Mesothelial cell of epicardium (in vitro differentiated cells): ENCODE measurements at regions not wholly inside any gene's neighbourhood (a gene's known extent, or its start where the extent isn't known, plus 50 kb on each side); places are given as distances from the start of the nearest gene placed in this dataset.

Experiments used
- DNase-seq, 2 experiments: peaks; one replicate each; pipeline ENCODE4 v3.0.0; 2021; ENCODE audit warnings: low spot score in 2 of 2; ENCODE audit not compliant: unreplicated experiment in 2 of 2
- H3K27ac Mint-ChIP-seq: 2 replicates; pipeline ENCODE4 v1.8.0; 2021; ENCODE audit warnings: mixed read lengths
- H3K27me3 Mint-ChIP-seq: 2 replicates; pipeline ENCODE4 v1.8.0; 2021; ENCODE audit warnings: low read depth, mixed read lengths
- H3K36me3 Mint-ChIP-seq: 2 replicates; pipeline ENCODE4 v1.8.0; 2021; ENCODE audit warnings: mixed read lengths
- H3K4me1 Mint-ChIP-seq: 2 replicates; pipeline ENCODE4 v1.8.0; 2021; ENCODE audit warnings: mixed read lengths
- H3K4me3 Mint-ChIP-seq: 2 replicates; pipeline ENCODE4 v1.8.0; 2021; ENCODE audit warnings: mild to moderate bottlenecking, moderate library complexity, mixed read lengths
- H3K9me3 Mint-ChIP-seq: 2 replicates; pipeline ENCODE4 v1.8.0; 2021; ENCODE audit warnings: mixed read lengths
- TF ChIP-seq, protein P1 (sequence below): fragments of 200-600 bp; sonication (generic); IDR thresholded peaks from one replicate; pipeline ENCODE4 v1.5.0; 2021; ENCODE audit warnings: antibody characterized with exemption; ENCODE audit not compliant: unreplicated experiment

DNA sequence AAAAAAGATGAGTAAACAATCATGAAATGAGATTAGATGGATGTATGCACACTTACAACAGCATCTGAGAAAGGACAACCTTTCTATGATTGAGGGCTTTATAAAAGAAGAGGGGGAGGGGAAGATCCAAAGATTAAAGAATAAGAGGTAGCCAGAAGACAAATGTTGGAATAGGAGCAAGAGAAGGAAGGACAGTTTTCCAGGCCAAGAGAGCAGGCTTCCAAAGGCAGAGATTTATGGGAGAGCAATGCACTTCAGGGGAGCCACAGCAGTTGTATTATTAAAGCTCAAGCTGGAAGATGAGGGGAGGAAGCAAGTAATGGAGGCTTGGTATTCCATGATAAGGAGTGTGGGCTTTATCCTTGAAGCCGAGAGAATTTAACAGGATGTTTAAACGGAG is 110.3 kb upstream of the PTPN13 start:
- Mint-ChIP-seq H3K4me3 (no peak overlapping the region), H3K27ac (no peak overlapping the region), H3K4me1 (peaks cover 34% of the 10 kb centered on the region)

DNA sequence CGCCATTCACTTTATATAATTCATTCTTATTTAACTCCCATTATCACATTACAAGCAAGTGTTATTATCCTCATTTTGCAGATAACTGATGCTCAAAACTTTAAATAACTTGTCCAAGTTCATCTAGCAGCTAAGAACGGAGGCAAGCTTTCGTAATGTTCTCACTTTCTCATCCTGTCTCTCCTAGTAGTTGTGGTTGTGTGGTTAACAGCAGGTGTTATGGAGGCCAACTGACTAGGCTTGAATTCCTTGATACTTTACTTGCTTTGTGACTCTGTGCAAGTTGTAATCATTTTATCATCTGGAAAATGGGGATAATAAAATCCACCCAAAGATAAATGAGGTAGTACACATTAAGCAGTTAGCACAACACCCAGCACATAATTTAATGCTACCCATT is 109.9 kb upstream of the PTPN13 start:
- H3K9me3 Mint-ChIP-seq, result peaks cover 6% of the 10 kb centered on the region
- H3K4me1 Mint-ChIP-seq, result peaks cover 34% of the 10 kb centered on the region
- no peak overlapping the region for H3K27ac Mint-ChIP-seq

More for the DNA sequence above, 110.3 kb upstream of the PTPN13 start:
- no peak for DNase-seq
- no peaks in the 10 kb centered on the region for H3K27me3 Mint-ChIP-seq
- peaks cover 6% of the 10 kb centered on the region for H3K9me3 Mint-ChIP-seq
- H3K36me3 Mint-ChIP-seq, result no peaks in the 10 kb centered on the region
- TF ChIP-seq, protein P1, sequence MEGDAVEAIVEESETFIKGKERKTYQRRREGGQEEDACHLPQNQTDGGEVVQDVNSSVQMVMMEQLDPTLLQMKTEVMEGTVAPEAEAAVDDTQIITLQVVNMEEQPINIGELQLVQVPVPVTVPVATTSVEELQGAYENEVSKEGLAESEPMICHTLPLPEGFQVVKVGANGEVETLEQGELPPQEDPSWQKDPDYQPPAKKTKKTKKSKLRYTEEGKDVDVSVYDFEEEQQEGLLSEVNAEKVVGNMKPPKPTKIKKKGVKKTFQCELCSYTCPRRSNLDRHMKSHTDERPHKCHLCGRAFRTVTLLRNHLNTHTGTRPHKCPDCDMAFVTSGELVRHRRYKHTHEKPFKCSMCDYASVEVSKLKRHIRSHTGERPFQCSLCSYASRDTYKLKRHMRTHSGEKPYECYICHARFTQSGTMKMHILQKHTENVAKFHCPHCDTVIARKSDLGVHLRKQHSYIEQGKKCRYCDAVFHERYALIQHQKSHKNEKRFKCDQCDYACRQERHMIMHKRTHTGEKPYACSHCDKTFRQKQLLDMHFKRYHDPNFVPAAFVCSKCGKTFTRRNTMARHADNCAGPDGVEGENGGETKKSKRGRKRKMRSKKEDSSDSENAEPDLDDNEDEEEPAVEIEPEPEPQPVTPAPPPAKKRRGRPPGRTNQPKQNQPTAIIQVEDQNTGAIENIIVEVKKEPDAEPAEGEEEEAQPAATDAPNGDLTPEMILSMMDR, result no peak

GRCh38 chr4:86487738-86488348 is 106.3 kb upstream of the PTPN13 start:
- Mint-ChIP-seq H3K27ac (no peak overlapping the region), H3K9me3 (peaks cover 6% of the 10 kb centered on the region), H3K27me3 (no peaks in the 10 kb centered on the region), H3K4me1 (peaks cover 14% of the 10 kb centered on the region), H3K36me3 (no peaks in the 10 kb centered on the region), H3K4me3 (no peak overlapping the region)
- TF ChIP-seq, protein P1, result no peak
- no peak for DNase-seq

More for the DNA sequence above, 109.9 kb upstream of the PTPN13 start:
- no peak for DNase-seq
- Mint-ChIP-seq H3K27me3 (no peaks in the 10 kb centered on the region), H3K36me3 (no peaks in the 10 kb centered on the region), H3K4me3 (no peak overlapping the region)
- TF ChIP-seq, protein P1, result no peak

GRCh38 chr4:86493460-86493859 is 100.7 kb upstream of the PTPN13 start:
- no peaks in the 10 kb centered on the region for H3K9me3 Mint-ChIP-seq
- no peaks in the 10 kb centered on the region for H3K36me3 Mint-ChIP-seq
- no peak overlapping the region for H3K4me3 Mint-ChIP-seq
- TF ChIP-seq, protein P1, result no peak
- H3K27me3 Mint-ChIP-seq, result peaks cover 2% of the 10 kb centered on the region
- H3K4me1 Mint-ChIP-seq, result peaks cover 9% of the 10 kb centered on the region
- H3K27ac Mint-ChIP-seq, result no peak overlapping the region
- no peak for DNase-seq

DNA sequence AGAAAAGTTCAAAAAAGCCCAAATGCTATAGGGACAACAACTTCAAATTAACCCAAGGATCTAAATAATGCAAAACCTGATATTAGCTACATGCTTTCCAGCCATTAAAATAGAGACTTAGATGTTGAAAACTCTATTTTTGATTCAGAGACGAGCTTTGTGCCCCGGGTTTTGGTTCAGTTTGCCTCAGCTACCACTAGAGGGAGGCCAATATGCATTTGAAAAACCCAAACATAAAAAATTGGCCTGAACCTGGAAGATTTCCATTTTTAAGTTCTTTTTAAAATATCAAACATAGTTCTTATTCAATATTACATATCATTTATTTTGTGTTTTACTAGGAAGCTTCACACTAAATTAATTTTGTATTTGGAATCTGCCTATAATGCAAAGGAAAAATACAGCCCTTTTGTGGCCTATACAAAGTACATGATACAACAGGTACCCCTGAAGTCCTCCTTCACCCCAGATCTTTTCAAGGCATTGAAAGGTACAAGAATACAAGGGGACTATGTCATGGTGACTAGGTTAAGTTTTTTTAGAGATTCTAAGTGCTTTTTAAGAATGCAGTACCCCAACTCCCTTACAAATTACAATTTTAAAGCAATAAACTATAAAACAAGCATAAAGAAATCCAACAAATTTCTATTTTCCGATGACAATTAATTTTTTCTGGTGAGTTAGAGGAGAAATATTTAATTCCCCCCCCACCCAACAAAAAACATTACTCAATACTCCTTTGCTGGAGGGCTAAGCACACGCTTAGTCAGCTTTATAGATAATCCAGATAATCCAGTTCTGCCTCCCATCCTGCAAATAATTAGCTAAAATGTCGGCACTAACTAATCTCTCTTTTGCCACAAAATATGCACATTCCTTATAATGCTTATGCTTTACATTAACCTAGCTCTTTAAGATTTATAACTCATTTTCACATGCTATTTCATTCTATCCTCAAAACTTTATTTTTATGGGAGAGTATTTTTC is 97.7 kb upstream of the PTPN13 start:
- no peak overlapping the region for H3K4me3 Mint-ChIP-seq
- no peaks in the 10 kb centered on the region for H3K9me3 Mint-ChIP-seq
- peaks cover 9% of the 10 kb centered on the region for H3K4me1 Mint-ChIP-seq
- H3K36me3 Mint-ChIP-seq, result no peaks in the 10 kb centered on the region
- peak in 1 of 2 experiments; percentile 41 for DNase-seq
- TF ChIP-seq, protein P1, result peak; percentile 98
- H3K27ac Mint-ChIP-seq, result no peak overlapping the region
- H3K27me3 Mint-ChIP-seq, result peaks cover 2% of the 10 kb centered on the region
